DND-41 (cell line): ENCODE measurements at regions not wholly inside any gene's neighbourhood (a gene's known extent, or its start where the extent isn't known, plus 50 kb on each side); places are given as distances from the start of the nearest gene placed in this dataset.
"Not testable (repeated sequence)": the region's sequence is repeated elsewhere in the genome, so short reads cannot be mapped to it uniquely, and the experiment has no call there.

Experiments
- ATAC-seq: fragments of 200-7000 bp; cut with Tn5 transposase; 3 replicates; pipeline ENCODE4 v1.9.1; 2021; ENCODE audit warnings: low read depth; ENCODE audit not compliant: insufficient read depth
- DNase-seq: peaks from one replicate; pipeline ENCODE4 v3.0.0-alpha.2; 2020
- H2AFZ ChIP-seq: 2 replicates; pipeline ENCODE4 v1.6.0; 2012; ENCODE audit warnings: low read depth, low read length
- H3K27ac ChIP-seq: 2 replicates; pipeline ENCODE4 v1.5.1; 2012; ENCODE audit warnings: low read length, inconsistent platforms
- H3K27me3 ChIP-seq: fragments of 200-600 bp; sonication (generic); 2 replicates; pipeline ENCODE4 v1.6.0; 2012; ENCODE audit warnings: low read length, mild to moderate bottlenecking, inconsistent platforms; ENCODE audit not compliant: insufficient read depth, poor library complexity
- H3K36me3 ChIP-seq: 2 replicates; pipeline ENCODE4 v1.5.1; 2012; ENCODE audit warnings: low read length, inconsistent platforms; ENCODE audit not compliant: insufficient read depth
- H3K4me1 ChIP-seq: 2 replicates; pipeline ENCODE4 v1.5.1; 2012; ENCODE audit warnings: mild to moderate bottlenecking, low read length; ENCODE audit not compliant: insufficient read depth
- H3K4me2 ChIP-seq: 2 replicates; pipeline ENCODE4 v1.6.0; 2012; ENCODE audit warnings: mild to moderate bottlenecking, moderate library complexity, low read length, inconsistent platforms; ENCODE audit not compliant: insufficient read depth
- H3K4me3 ChIP-seq, 2 experiments: fragments of 200-600 bp in 1 of 2; shearing (Covaris generic) in 1 of 2; 2 replicates each; pipeline ENCODE4 v1.5.1; 2012 to 2016; ENCODE audit warnings: inconsistent platforms in 2 of 2, low read length in 2 of 2, mild to moderate bottlenecking in 2 of 2, low read depth in 1 of 2, moderate library complexity in 1 of 2
- H3K79me2 ChIP-seq: 2 replicates; pipeline ENCODE4 v1.6.0; 2012; ENCODE audit warnings: low read length, inconsistent platforms; ENCODE audit not compliant: insufficient read depth
- H3K9ac ChIP-seq: 2 replicates; pipeline ENCODE4 v1.6.0; 2012; ENCODE audit warnings: low read depth, mild to moderate bottlenecking, inconsistent platforms, low read length, moderate library complexity
- H3K9me3 ChIP-seq: 2 replicates; pipeline ENCODE4 v1.5.1; 2012; ENCODE audit warnings: low read length, moderate library complexity, mild to moderate bottlenecking, inconsistent platforms; ENCODE audit not compliant: insufficient read depth, severe bottlenecking
- H4K20me1 ChIP-seq: 2 replicates; pipeline ENCODE4 v1.6.0; 2012; ENCODE audit warnings: low read length; ENCODE audit not compliant: insufficient read depth
- EZH2 ChIP-seq: IDR thresholded peaks from 3 replicates; pipeline ENCODE4 v1.6.1; 2012; ENCODE audit warnings: borderline replicate concordance, low read depth, mild to moderate bottlenecking, moderate library complexity, low read length, inconsistent platforms; ENCODE audit not compliant: severe bottlenecking
- TF ChIP-seq, protein P1 (sequence below): IDR thresholded peaks from 2 replicates; pipeline ENCODE4 v1.5.1; 2012; ENCODE audit warnings: borderline replicate concordance, low read length, moderate library complexity, mild to moderate bottlenecking; ENCODE audit not compliant: poor library complexity, severe bottlenecking; ENCODE audit errors: extremely low read depth

DNA sequence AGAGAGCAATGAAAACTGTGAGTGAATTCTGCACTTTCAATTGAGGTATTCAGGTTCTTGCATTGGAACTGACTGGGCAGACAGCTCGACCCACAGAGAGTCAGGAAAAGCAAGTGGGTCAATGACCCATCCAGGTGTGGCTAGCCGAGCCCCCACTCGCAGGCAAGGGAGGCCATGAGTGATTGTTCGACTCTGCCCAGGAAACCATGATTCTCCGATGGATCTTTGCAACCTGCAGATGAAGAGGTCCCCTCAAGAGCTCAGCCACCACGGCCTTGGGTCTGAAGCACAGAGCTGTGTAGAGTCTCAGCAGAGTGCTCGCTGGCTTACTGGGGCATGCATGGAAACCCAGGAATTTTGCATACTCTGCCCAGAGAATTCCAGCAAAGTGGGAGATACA lies 4215.4 kb upstream of the OR11H1 start:
- H3K4me1 ChIP-seq, H3K27ac ChIP-seq, DNase-seq, H3K9ac ChIP-seq, H3K79me2 ChIP-seq, H2AFZ ChIP-seq, H3K27me3 ChIP-seq, H4K20me1 ChIP-seq, H3K36me3 ChIP-seq, H3K4me3 ChIP-seq, ATAC-seq, H3K4me2 ChIP-seq: not testable (repeated sequence)
- peaks cover 10% of the 10 kb centered on the region for H3K9me3 ChIP-seq

DNA sequence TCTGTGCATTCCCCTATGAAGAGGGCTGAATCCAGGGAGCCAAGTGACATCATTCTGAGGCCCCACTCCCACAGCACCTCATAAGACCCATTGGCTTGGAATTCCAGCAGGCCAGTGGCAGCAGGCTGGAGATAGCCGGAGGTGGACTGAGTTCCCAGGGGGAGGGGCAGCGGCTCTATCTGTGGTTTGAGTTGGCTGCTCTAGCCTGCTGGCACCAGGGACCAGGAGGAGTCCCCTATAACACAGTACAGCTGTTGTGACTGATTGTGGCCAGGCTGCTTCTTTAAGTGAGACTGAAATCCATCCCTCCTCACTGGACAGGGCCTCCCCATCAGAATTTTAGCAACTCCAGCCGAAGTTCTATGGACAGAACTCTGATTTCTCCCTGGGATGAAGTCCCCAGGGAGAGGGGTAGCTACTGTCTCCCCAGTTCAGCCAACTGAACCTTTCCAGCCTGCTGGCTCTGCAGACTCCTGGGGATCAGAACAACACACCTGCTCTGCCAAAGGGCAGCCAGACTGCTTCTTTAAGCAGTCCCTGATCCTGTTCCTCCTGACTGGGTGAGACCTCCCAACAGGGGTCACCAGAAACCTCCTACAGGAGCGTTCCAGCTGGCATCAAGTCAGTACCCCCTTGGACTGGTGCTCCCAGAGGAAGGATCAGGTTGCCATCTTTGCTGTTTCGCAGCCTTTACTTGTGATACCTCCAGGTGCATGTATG lies 4214.8 kb upstream of the OR11H1 start:
- DNase-seq, H3K4me1 ChIP-seq, ATAC-seq, H3K9ac ChIP-seq, H3K4me3 ChIP-seq, H4K20me1 ChIP-seq, H3K27ac ChIP-seq, H3K4me2 ChIP-seq, H2AFZ ChIP-seq, H3K36me3 ChIP-seq, H3K27me3 ChIP-seq, H3K79me2 ChIP-seq: not testable (repeated sequence)
- H3K9me3 ChIP-seq, result peaks cover 10% of the 10 kb centered on the region

DNA sequence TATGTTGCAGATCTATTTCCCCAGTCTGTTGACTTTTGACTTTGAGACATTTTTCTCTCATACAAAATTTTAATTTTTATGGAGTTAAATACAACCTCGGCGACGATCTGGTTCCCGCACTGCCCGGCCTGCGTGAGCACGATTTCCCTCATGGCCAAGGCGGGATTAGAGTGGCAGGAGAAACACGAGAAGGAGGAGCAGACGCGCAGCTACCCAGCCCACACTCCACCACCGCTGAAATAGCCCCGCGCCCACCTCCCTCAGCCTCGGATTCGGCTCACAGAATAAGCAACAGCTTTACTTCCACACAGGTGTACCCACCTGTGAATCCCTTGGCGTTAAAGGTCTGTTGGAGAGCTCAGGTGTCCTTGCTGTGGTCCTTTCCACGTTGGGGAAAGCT lies 4209.4 kb upstream of the OR11H1 start:
- H3K9me3 ChIP-seq, H4K20me1 ChIP-seq, H3K9ac ChIP-seq, H3K36me3 ChIP-seq, H3K4me2 ChIP-seq, H2AFZ ChIP-seq, H3K4me1 ChIP-seq, H3K79me2 ChIP-seq, ATAC-seq, H3K27me3 ChIP-seq, DNase-seq, H3K27ac ChIP-seq, H3K4me3 ChIP-seq: not testable (repeated sequence)

DNA sequence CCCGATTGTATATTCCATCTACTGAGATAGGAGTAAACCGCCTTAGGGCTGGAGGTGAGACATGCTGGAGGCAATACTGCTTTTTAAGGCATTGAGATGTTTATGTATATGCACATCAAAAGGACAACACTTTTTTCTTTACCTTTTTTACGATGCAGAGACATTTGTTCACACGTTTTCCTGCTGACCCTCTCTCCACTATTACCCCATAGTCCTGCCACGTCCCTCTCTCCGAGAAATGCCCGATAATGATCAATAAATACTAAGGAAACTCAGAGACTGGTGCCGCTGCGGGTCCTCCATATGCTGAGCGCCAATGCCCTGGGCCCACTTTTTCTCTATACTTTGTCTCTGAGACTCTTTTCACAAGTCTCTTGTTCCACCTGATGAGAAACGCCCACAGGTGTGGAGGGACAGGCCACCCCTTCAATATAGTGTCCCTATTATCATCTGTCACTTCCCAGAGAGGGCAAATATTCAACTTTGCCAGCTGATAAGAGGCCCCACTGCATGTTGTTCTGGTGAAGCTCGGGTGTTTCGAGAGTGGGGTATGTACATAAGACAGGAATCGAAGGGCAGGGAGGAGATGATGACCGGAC lies 4203.5 kb upstream of the OR11H1 start:
- not testable (repeated sequence) for H3K27me3 ChIP-seq, H3K36me3 ChIP-seq, H3K9ac ChIP-seq, H3K27ac ChIP-seq, H3K9me3 ChIP-seq, H2AFZ ChIP-seq, H3K4me1 ChIP-seq, ATAC-seq, H4K20me1 ChIP-seq, H3K4me2 ChIP-seq, H3K79me2 ChIP-seq, H3K4me3 ChIP-seq, DNase-seq

DNA sequence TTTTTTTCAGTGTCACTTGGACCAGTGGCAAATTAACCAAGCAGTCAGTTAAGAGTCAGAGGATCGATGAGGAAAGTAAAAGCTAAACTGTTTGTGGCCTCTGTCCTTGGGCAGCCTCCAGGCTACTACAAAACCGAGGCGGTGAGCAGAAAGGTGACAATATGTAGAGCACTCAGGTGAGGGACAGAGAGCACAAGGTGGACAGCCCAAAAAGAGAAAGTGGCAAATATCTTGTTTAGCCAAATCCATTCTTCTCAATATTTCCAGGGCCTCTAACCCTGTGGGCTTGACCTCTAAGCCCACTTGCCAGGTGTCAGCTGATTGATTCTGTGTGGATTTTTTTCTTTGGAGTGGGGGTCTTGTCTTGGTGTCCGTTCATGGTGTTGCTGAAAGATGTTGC lies 4202.2 kb upstream of the OR11H1 start:
- DNase-seq, result no peak
- no peak overlapping the region for H3K27ac ChIP-seq
- no peaks in the 10 kb centered on the region for H3K36me3 ChIP-seq
- no peak overlapping the region for H3K4me3 ChIP-seq
- no peaks in the 10 kb centered on the region for H3K27me3 ChIP-seq
- no peak for TF ChIP-seq EZH2
- TF ChIP-seq, protein P1, sequence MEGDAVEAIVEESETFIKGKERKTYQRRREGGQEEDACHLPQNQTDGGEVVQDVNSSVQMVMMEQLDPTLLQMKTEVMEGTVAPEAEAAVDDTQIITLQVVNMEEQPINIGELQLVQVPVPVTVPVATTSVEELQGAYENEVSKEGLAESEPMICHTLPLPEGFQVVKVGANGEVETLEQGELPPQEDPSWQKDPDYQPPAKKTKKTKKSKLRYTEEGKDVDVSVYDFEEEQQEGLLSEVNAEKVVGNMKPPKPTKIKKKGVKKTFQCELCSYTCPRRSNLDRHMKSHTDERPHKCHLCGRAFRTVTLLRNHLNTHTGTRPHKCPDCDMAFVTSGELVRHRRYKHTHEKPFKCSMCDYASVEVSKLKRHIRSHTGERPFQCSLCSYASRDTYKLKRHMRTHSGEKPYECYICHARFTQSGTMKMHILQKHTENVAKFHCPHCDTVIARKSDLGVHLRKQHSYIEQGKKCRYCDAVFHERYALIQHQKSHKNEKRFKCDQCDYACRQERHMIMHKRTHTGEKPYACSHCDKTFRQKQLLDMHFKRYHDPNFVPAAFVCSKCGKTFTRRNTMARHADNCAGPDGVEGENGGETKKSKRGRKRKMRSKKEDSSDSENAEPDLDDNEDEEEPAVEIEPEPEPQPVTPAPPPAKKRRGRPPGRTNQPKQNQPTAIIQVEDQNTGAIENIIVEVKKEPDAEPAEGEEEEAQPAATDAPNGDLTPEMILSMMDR, result no peak
- no peak for ATAC-seq
- H3K4me2 ChIP-seq, result no peak overlapping the region
- H4K20me1 ChIP-seq, result no peaks in the 10 kb centered on the region
- H3K9ac ChIP-seq, result no peak overlapping the region
- H3K4me1 ChIP-seq, result no peaks in the 10 kb centered on the region
- H3K9me3 ChIP-seq, result peaks cover 2% of the 10 kb centered on the region
- no peaks in the 10 kb centered on the region for H3K79me2 ChIP-seq
- no peak overlapping the region for H2AFZ ChIP-seq

DNA sequence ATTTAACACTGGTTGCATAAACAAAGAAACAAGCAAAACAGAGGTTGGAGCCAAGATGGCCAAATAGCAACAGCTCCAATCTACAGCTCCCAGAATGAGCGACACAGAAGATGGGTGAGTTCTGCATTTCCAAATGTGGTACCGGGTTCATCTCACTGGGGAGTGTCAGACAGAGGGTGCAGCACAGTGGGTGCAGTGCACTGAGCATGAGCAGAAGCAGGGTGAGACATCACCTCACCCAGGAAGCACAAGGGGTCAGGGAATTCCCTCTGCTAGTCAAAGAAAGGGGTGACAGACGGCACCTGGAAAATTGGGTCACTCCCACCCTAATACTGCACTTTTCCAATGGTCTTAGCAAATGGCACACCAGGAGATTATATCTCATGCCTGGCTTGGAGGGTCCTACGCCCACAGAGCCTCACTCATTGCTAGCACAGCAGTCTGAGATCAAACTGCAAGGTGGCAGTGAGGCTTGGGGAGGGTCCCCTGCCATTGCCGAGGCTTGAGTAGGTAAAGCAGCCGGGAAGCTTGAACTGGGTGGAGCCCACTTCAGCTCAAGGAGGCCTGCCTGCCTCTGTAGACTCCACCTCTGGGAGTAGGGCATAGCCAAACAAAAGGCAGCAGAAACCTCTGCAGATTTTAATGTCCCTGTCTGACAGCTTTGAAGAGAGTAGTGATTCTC lies 4186.5 kb upstream of the OR11H1 start:
- not testable (repeated sequence) for H3K79me2 ChIP-seq, DNase-seq, H3K9ac ChIP-seq, H3K27ac ChIP-seq, H3K9me3 ChIP-seq, H4K20me1 ChIP-seq, H2AFZ ChIP-seq, ATAC-seq, H3K27me3 ChIP-seq, H3K4me2 ChIP-seq, H3K4me1 ChIP-seq, H3K36me3 ChIP-seq, H3K4me3 ChIP-seq

DNA sequence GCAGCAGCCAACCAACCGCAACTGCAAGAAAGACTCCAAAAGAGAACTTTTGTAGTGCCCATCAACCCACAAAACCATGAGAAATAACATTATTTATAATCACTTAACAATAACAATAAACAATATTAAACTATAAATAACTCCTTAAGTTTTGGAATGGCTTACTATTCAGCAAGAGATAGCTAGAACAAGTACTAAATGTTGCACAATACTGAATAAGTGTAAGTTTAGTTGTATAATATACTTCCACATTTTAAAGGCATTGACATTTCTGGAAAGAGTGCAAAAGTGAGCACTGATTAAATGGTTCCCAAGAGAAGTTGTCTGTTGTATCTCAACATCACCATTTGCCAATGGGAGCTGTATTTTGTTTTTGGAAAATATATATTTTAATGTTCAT lies 4176.8 kb upstream of the OR11H1 start:
- not testable (repeated sequence) for H3K79me2 ChIP-seq, H3K27ac ChIP-seq, H3K4me3 ChIP-seq, H3K36me3 ChIP-seq, H3K4me2 ChIP-seq, H3K9me3 ChIP-seq, H3K4me1 ChIP-seq, ATAC-seq, H3K9ac ChIP-seq, DNase-seq, H3K27me3 ChIP-seq, H2AFZ ChIP-seq, H4K20me1 ChIP-seq
